PC-3 (cell line): ENCODE measurements at regions not wholly inside any gene's neighbourhood (a gene's known extent, or its start where the extent isn't known, plus 50 kb on each side); places are given as distances from the start of the nearest gene placed in this dataset.

ENCODE experiments used
- ATAC-seq: fragments of 200-7000 bp; cut with Tn5 transposase; 2 replicates; pipeline ENCODE4 v1.9.1; 2020; ENCODE audit warnings: mild to moderate bottlenecking, moderate library complexity
- BruUV-seq: library from RNA; stranded (reverse); fragments of 400-500 nt; replicated peaks from 2 replicates; lab custom pipeline; 2021; lab: Mats Ljungman, UMichigan
- CTCF ChIA-PET: fragments of 300-600 bp; sonication (Branson Sonifier 250); formaldehyde crosslinking; loops from one replicate; lab custom pipeline; 2022; ENCODE audit warnings: antibody characterized with exemption; lab: Charles Lee
- POLR2A ChIA-PET: fragments of 300-600 bp; sonication (Branson Sonifier 250); formaldehyde crosslinking; loops from one replicate; lab custom pipeline; 2022; ENCODE audit warnings: antibody characterized with exemption; ENCODE audit not compliant: unreplicated experiment; lab: Charles Lee
- DNase-seq: peaks from one replicate; pipeline ENCODE4 v3.0.0-alpha.2; 2015
- H2AFZ ChIP-seq: fragments of 300-600 bp; sonication (generic); 2 replicates; pipeline ENCODE4 v1.6.0; 2016; ENCODE audit warnings: antibody characterized with exemption, low read length
- H3F3A ChIP-seq: fragments of 300-600 bp; sonication (generic); one replicate; pipeline ENCODE4 v1.6.0; 2017; ENCODE audit warnings: antibody characterized with exemption, low read length, control low read depth, mild to moderate bottlenecking; ENCODE audit not compliant: unreplicated experiment
- H3K27ac ChIP-seq: fragments of 300-600 bp; sonication (generic); 2 replicates; pipeline ENCODE4 v1.5.1; 2016; ENCODE audit warnings: mild to moderate bottlenecking, low read length
- H3K27me3 ChIP-seq: fragments of 300-600 bp; sonication (generic); 2 replicates; pipeline ENCODE4 v1.6.1; 2016; ENCODE audit warnings: low read length, mixed read lengths
- H3K36me3 ChIP-seq: fragments of 300-600 bp; sonication (generic); 2 replicates; pipeline ENCODE4 v1.6.1; 2016; ENCODE audit warnings: low read depth, mixed run types, low read length, mixed read lengths
- H3K4me1 ChIP-seq: fragments of 300-600 bp; sonication (generic); 2 replicates; pipeline ENCODE4 v1.5.1; 2016; ENCODE audit warnings: low read length; ENCODE audit not compliant: insufficient read depth
- H3K4me2 ChIP-seq: fragments of 300-600 bp; sonication (generic); 2 replicates; pipeline ENCODE4 v1.6.0; 2016; ENCODE audit warnings: low read length
- H3K4me3 ChIP-seq: fragments of 300-600 bp; sonication (generic); 2 replicates; pipeline ENCODE4 v1.5.1; 2016; ENCODE audit warnings: mild to moderate bottlenecking, low read length, mixed read lengths
- H3K79me2 ChIP-seq: fragments of 300-600 bp; sonication (generic); 2 replicates; pipeline ENCODE4 v1.6.1; 2017; ENCODE audit warnings: low read length, mixed read lengths
- H3K9ac ChIP-seq: fragments of 300-600 bp; sonication (generic); 2 replicates; pipeline ENCODE4 v1.6.0; 2016; ENCODE audit warnings: mild to moderate bottlenecking, low read length
- H3K9me2 ChIP-seq: fragments of 300-600 bp; sonication (generic); replicated peaks from 2 replicates; pipeline ENCODE4 v1.6.1; 2016; ENCODE audit warnings: mixed run types, low read length, mixed read lengths
- H3K9me3 ChIP-seq: fragments of 300-600 bp; sonication (generic); 2 replicates; pipeline ENCODE4 v1.6.1; 2016; ENCODE audit warnings: low read length, mixed read lengths
- H4K20me1 ChIP-seq: fragments of 300-600 bp; sonication (generic); 2 replicates; pipeline ENCODE4 v1.6.1; 2016; ENCODE audit warnings: low read length, mixed read lengths
- CTCF ChIP-seq: fragments of 300-600 bp; sonication (generic); conservative IDR thresholded peaks from 2 replicates; pipeline ENCODE4 v1.5.1; 2017; ENCODE audit warnings: antibody characterized with exemption, low read depth, mild to moderate bottlenecking, low read length
- EZH2 ChIP-seq: fragments of 300-600 bp; sonication (generic); IDR thresholded peaks from one replicate; pipeline ENCODE4 v1.6.1; 2017; ENCODE audit warnings: antibody characterized with exemption, mild to moderate bottlenecking, low read length; ENCODE audit not compliant: unreplicated experiment
- EZH2phosphoT487 ChIP-seq: fragments of 300-600 bp; sonication (generic); IDR thresholded peaks from 2 replicates; pipeline ENCODE4 v1.6.1; 2018; ENCODE audit warnings: mild to moderate bottlenecking, antibody characterized with exemption, low read length, borderline replicate concordance
- intact Hi-C: fragments of 100-400 bp; cut with micrococcal nuclease; formaldehyde crosslinking; loops from 2 replicates; pipeline ENCODE4 v1.9.0; 2023

GRCh38 chr2:59277671-59278070 is 1036.5 kb upstream of the FANCL start:
- Histone ChIP-seq H4K20me1 (no peaks in the 10 kb centered on the region), H3K9me3 (no peaks in the 10 kb centered on the region), H3K4me2 (no peak overlapping the region), H3K9me2 (no peaks in the 10 kb centered on the region), H3K27ac (no peak overlapping the region), H3F3A (no peaks in the 10 kb centered on the region), H2AFZ (no peak overlapping the region), H3K4me1 (no peaks in the 10 kb centered on the region), H3K4me3 (no peak overlapping the region), H3K36me3 (no peaks in the 10 kb centered on the region), H3K79me2 (no peaks in the 10 kb centered on the region), H3K9ac (no peak overlapping the region), H3K27me3 (0 out of 2 replicates have a peak, but pooled peaks cover 2% of the 10 kb centered on the region)
- no TSS peak for BruUV-seq
- ChIA-PET CTCF (no interaction called here), POLR2A (no interaction called here)
- intact Hi-C loops, result no loop called here
- no peak for TF ChIP-seq CTCF
- no peak for TF ChIP-seq EZH2phosphoT487
- no peak for TF ChIP-seq EZH2
- ATAC-seq (no peak), DNase-seq (peak; percentile 23)

GRCh38 chr2:59276917-59277316 is 1035.8 kb upstream of the FANCL start:
- no peaks in the 10 kb centered on the region for H3K36me3 ChIP-seq
- TF ChIP-seq EZH2phosphoT487, result no peak
- no peak for TF ChIP-seq EZH2
- no peak for TF ChIP-seq CTCF
- no TSS peak for BruUV-seq
- intact Hi-C loops, result no loop called here
- no peaks in the 10 kb centered on the region for H4K20me1 ChIP-seq
- H3K4me1 ChIP-seq, result no peaks in the 10 kb centered on the region
- H3K4me3 ChIP-seq, result no peak overlapping the region
- H3K4me2 ChIP-seq, result no peak overlapping the region
- no peak overlapping the region for H3K9ac ChIP-seq
- H3K9me2 ChIP-seq, result no peaks in the 10 kb centered on the region
- H3F3A ChIP-seq, result no peaks in the 10 kb centered on the region
- no peak for DNase-seq
- POLR2A ChIA-PET, result no interaction called here
- no peak for ATAC-seq
- no peaks in the 10 kb centered on the region for H3K79me2 ChIP-seq
- H3K27ac ChIP-seq, result no peak overlapping the region
- H2AFZ ChIP-seq, result no peak overlapping the region
- CTCF ChIA-PET, result no interaction called here
- H3K9me3 ChIP-seq, result no peaks in the 10 kb centered on the region
- no peaks in the 10 kb centered on the region for H3K27me3 ChIP-seq

- no peak for DNase-seq
- POLR2A ChIA-PET, result no interaction called here
These were observed 1034.9 kb upstream of the FANCL start for GRCh38 chr2:59276033-59276432.

More at GRCh38 chr2:59276033-59276432, 1034.9 kb upstream of the FANCL start:
- no peaks in the 10 kb centered on the region for H3K36me3 ChIP-seq
- H3K9me3 ChIP-seq, result no peaks in the 10 kb centered on the region
- no peaks in the 10 kb centered on the region for H3F3A ChIP-seq
- TF ChIP-seq CTCF, result peak; percentile 56
- no peak for TF ChIP-seq EZH2
- no peak for ATAC-seq
- no TSS peak for BruUV-seq
- CTCF ChIA-PET, result no interaction called here
- H3K27me3 ChIP-seq, result no peaks in the 10 kb centered on the region
- H3K9me2 ChIP-seq, result no peaks in the 10 kb centered on the region
- H3K4me1 ChIP-seq, result no peaks in the 10 kb centered on the region
- no peak overlapping the region for H2AFZ ChIP-seq
- H3K9ac ChIP-seq, result no peak overlapping the region
- H3K27ac ChIP-seq, result no peak overlapping the region
- intact Hi-C loops, result no loop called here
- no peak overlapping the region for H3K4me3 ChIP-seq
- H4K20me1 ChIP-seq, result no peaks in the 10 kb centered on the region
- no peak overlapping the region for H3K4me2 ChIP-seq
- H3K79me2 ChIP-seq, result no peaks in the 10 kb centered on the region
